GM19099 (cell line): ENCODE measurements at regions not wholly inside any gene's neighbourhood (a gene's known extent, or its start where the extent isn't known, plus 50 kb on each side); places are given as distances from the start of the nearest gene placed in this dataset.

ENCODE experiments used
- POLR2A ChIP-seq: IDR thresholded peaks from 3 replicates; pipeline ENCODE4 v1.6.1; 2011; ENCODE audit warnings: low read depth; ENCODE audit not compliant: insufficient read length; ENCODE audit errors: extremely low read depth

GRCh38 chr9:89793124-89793495 lies 188.3 kb downstream of the GADD45G start:
- no peak for TF ChIP-seq POLR2A

- no peak for TF ChIP-seq POLR2A
Measured at GRCh38 chr9:89793551-89793950, 188.7 kb downstream of the GADD45G start.

- TF ChIP-seq POLR2A: no peak
Measured at GRCh38 chr9:89794918-89795317, 190.1 kb downstream of the GADD45G start.

GRCh38 chr9:89795538-89796195 lies 190.9 kb downstream of the GADD45G start:
- no peak for TF ChIP-seq POLR2A

- no peak for TF ChIP-seq POLR2A
Measured at GRCh38 chr9:89796606-89797005, 191.8 kb downstream of the GADD45G start.

GRCh38 chr9:89797255-89797654 lies 192.4 kb downstream of the GADD45G start:
- TF ChIP-seq POLR2A: no peak

- TF ChIP-seq POLR2A: no peak
Measured at GRCh38 chr9:89797937-89798455, 193.2 kb downstream of the GADD45G start.

GRCh38 chr9:89798547-89799120 lies 193.8 kb downstream of the GADD45G start:
- TF ChIP-seq POLR2A: no peak

GRCh38 chr9:89799221-89799620 lies 194.4 kb downstream of the GADD45G start:
- TF ChIP-seq POLR2A: no peak

GRCh38 chr9:89799766-89800165 lies 195.0 kb downstream of the GADD45G start:
- no peak for TF ChIP-seq POLR2A

- TF ChIP-seq POLR2A: no peak
Measured at GRCh38 chr9:89801341-89801740, 196.5 kb downstream of the GADD45G start.

- TF ChIP-seq POLR2A: no peak
Measured at GRCh38 chr9:89801742-89802670, 197.2 kb downstream of the GADD45G start.

GRCh38 chr9:89802781-89803355 lies 198.1 kb downstream of the GADD45G start:
- no peak for TF ChIP-seq POLR2A

GRCh38 chr9:89803403-89803802 lies 198.6 kb downstream of the GADD45G start:
- TF ChIP-seq POLR2A: no peak

- TF ChIP-seq POLR2A: no peak
Measured at GRCh38 chr9:89804766-89805531, 200.1 kb downstream of the GADD45G start.

GRCh38 chr9:89805571-89806292 lies 200.9 kb downstream of the GADD45G start:
- no peak for TF ChIP-seq POLR2A
